ENCODE measurements at regions not wholly inside any gene's neighbourhood (a gene's known extent, or its start where the extent isn't known, plus 50 kb on each side); places are given as distances from the start of the nearest gene placed in this dataset.

DNA sequence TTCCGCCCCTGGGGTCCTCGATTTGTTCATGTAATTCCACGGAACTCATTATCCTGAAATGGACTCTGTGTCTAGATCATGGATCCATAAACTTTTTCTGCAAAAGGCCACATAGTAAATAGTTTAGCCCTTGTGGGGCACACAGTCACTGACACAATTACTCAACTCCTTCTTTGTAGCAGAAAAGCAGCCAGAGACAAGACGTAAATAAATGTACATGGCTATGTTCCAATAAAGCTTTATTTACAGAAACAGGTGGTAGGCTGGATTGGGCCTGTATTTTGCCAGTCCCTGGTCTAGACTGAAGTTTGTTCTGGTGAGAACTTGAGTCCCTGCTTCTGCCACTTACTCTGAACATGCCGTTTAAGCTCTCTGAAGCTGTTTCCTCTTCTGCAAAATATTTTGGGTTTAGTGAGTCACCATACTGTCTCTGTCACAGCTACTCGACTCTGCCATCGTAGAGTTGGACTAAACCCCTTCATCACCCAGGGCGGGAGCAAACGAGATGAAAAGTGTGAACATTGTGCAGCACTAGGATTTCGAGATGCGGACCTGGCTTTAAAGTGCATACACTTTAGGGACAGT lies 61.9 kb upstream of the FOXF1 start:
- no peak for DNase-seq (ENCODE audit: low read depth)
- no peak overlapping the region for H3K4me3 ChIP-seq (ENCODE audit: low read length)
- TF ChIP-seq, protein P1, sequence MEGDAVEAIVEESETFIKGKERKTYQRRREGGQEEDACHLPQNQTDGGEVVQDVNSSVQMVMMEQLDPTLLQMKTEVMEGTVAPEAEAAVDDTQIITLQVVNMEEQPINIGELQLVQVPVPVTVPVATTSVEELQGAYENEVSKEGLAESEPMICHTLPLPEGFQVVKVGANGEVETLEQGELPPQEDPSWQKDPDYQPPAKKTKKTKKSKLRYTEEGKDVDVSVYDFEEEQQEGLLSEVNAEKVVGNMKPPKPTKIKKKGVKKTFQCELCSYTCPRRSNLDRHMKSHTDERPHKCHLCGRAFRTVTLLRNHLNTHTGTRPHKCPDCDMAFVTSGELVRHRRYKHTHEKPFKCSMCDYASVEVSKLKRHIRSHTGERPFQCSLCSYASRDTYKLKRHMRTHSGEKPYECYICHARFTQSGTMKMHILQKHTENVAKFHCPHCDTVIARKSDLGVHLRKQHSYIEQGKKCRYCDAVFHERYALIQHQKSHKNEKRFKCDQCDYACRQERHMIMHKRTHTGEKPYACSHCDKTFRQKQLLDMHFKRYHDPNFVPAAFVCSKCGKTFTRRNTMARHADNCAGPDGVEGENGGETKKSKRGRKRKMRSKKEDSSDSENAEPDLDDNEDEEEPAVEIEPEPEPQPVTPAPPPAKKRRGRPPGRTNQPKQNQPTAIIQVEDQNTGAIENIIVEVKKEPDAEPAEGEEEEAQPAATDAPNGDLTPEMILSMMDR (conservative IDR thresholded peaks at IDR 0.05; ENCODE audit: low read length), result no peak

DNA sequence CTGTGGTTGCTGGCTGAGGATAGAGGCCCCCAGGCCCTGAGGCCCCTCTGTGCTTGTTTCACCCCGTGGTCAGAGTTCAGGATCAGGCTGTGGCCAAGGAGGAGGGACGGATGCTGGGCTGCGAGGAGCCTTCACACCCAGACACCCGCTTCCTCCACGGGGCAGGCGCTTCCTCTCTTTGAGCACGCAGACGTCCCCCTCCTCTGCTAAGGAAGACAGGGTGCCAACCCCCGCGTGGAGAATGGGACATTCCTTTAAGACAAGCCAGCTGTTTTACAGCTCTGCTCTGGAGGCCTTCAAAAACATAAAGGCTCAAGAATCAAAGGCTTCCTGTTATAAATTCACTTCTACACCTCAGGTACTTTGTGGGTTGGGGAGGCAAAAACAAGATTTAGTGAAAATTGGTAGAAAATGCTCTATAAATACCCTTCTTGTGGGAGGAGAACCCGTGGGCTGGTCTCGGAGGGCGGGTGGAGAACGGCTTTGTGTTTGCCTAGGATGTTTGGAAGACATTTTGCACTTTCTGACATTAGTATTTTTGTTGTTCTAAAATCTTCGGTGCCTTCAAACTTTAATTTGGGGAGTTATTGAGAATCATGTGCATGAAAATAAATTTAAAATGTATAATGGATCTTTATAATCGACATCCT lies 60.8 kb upstream of the FOXF1 start:
- no peak overlapping the region for H3K4me3 ChIP-seq (ENCODE audit: low read length)
- TF ChIP-seq, protein P1 (conservative IDR thresholded peaks at IDR 0.05; ENCODE audit: low read length), result no peak
- no peak for DNase-seq (ENCODE audit: low read depth)

DNA sequence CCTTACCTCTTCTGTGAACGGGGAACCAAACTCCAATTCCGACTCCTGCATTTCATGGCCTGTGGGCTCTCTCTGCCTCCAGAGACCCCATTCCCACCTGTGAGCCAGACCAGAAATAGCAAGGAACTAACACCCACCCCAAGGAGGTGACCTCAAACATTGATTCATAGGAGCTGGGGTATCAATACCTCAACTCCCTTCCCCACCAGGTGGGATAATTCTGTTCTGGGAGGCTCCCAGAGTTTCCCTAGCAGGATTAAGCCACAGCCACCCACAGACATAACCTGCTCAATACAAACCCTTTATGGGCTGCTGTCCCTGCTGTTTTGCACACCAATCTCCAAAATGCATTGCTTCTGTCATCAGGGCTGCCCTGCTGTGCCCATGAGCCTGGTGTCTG lies 59.6 kb upstream of the FOXF1 start:
- DNase-seq (ENCODE audit: low read depth), result no peak
- H3K4me3 ChIP-seq (ENCODE audit: low read length), result no peak overlapping the region
- TF ChIP-seq, protein P1 (conservative IDR thresholded peaks at IDR 0.05; ENCODE audit: low read length), result no peak

DNA sequence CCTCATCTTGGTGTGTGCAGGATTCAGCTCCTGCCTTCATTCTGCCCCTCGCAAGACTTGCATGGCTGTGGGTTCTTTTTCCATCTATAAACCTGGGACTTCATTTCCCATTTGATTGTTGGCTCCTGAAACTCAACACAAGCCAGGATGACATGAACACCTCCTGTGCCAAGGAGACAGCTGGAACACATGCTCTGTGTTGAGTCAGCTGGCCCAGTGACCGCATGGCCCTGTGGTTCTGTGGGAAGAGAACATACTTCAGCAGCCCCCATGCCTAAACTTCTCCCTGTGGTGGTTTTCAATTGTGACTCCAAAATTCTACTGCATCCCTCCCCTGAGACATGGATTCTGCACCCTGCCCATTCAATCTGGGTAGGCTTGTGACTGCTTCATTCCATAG lies 57.9 kb upstream of the FOXF1 start:
- peak; percentile 66 for DNase-seq (ENCODE audit: low read depth)
- H3K4me3 ChIP-seq (ENCODE audit: low read length), result no peak overlapping the region
- TF ChIP-seq, protein P1 (conservative IDR thresholded peaks at IDR 0.05; ENCODE audit: low read length), result no peak

DNA sequence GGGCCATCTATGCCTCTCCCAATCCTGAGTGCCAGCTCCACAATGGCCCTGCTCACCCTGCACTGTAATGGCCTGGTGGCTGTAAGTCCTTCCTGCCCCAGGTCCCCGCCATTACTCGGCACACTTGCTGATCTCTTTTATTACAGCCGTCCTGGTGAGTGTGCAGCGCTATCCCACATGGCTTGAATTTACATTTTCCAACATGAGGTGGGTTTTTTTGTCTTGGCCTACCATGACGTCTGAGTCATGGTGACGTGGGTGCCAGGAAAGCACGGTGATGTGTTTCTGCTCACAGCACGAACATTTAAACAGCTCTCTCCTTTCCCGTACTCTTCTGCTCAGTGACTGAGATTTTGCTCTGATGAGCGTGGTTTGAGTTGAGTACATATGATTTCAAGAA lies 55.2 kb upstream of the FOXF1 start:
- TF ChIP-seq, protein P1 (conservative IDR thresholded peaks at IDR 0.05; ENCODE audit: low read length), result no peak
- DNase-seq (ENCODE audit: low read depth), result peak; percentile 75
- no peak overlapping the region for H3K4me3 ChIP-seq (ENCODE audit: low read length)

DNA sequence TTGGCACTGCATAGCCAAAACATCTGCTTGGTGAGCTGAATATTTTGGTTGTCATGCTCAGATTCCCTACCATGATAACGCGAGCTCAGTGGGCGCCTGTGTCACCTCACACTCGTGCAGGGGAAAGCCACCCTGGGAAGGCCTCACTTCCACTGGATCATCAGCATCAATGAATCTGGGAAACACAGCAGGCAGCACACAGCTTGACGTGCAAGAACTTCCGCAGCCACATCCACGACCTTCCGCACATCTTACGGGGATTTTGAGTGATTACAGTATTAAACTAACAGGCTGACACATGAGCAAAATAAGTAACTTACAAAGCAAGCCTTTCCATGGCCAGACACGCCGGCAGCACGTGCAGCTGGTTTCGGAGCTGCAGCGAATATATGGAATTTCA lies 54.7 kb upstream of the FOXF1 start:
- TF ChIP-seq, protein P1 (conservative IDR thresholded peaks at IDR 0.05; ENCODE audit: low read length), result no peak
- peak; percentile 6 for DNase-seq (ENCODE audit: low read depth)
- H3K4me3 ChIP-seq (ENCODE audit: low read length), result no peak overlapping the region

DNA sequence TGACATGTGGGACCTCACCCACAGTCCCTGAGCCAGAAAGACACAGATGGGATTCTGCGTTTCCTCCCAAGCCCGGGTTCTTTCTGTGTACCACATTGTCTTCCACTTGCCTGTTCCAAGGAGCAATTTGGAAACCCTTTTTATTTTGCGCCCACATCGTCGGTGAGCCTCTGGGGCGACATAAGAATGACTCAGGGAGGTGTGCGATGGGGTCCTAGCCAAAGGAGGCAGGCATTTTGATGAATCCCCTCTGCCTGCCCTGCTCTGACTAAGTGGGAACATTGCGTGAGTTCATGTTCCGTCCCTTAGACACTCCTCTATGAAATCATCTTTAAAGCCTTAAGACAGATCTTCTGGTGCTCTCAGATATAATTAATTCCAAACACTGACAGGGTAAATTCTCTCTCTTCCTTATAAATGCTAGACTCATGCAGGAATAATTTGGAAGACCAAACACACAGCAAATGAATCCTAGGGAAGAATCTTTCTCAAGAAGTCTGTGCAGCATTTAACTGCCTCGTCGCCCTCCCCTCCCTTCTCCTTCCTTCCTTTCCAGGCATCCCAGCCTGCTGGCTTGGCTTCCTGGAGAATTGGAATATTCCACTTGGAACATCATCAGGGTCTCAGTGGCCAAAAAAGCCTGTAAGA lies 52.7 kb upstream of the FOXF1 start:
- peak; percentile 85 for DNase-seq (ENCODE audit: low read depth)
- TF ChIP-seq, protein P1 (conservative IDR thresholded peaks at IDR 0.05; ENCODE audit: low read length), result no peak
- H3K4me3 ChIP-seq (ENCODE audit: low read length), result no peak overlapping the region
